ENCODE measurements at regions not wholly inside any gene's neighbourhood (a gene's known extent, or its start where the extent isn't known, plus 50 kb on each side); places are given as distances from the start of the nearest gene placed in this dataset.

DNA sequence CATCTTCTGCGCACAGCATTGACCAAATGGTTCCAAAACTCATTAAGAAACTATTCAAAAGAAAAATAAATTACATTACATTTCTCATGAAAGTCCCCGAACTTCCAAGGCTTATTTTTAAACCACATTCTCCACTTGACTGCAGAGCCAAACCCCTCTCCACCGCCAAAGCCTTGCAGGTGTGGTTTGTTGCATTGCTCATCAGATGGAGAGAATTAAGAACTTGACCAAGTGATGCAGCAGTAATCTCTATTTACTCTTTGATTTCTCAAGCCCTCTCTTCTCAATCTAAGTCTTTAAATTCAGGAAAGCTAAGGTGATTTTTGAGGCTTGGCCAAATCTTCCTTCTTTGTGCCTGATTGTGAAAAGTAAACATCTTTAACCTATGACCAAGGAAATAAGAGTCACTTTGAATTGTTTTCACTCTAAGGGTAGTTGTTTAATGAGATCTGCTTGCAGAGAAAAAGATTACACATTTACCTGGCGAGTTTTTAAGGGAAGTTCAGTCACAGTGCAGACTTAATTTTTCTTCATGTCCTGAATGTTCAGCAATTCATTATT, 290.5 kb upstream of the ITGA1 start:
- Mint-ChIP-seq H3K36me3 (no peaks in the 10 kb centered on the region), H3K27ac (no peak overlapping the region), H3K4me1 (peaks cover 3% of the 10 kb centered on the region), H3K9me3 (no peaks in the 10 kb centered on the region), H3K4me3 (no peak overlapping the region), H3K27me3 (no peaks in the 10 kb centered on the region)
- no peak for DNase-seq
- CTCF ChIA-PET = no interaction called here

DNA sequence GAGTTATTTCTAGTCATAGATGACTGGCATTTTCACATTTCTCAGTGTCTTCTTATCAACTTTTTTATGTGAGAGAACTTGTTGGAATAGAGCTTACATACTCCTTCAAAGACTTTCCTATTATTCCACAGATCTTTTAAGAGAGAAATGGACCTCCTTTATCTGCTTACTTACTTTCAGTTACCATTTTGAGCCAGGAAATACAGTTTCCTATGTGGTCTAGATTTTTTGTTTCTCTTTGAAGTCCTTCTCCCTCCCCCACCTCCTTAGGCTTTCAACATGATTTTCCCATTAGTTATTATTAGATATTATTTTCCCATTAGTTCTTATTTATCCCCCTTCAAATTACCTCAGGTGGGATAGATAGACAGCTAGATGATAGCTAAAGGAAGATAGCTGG, 289.1 kb upstream of the ITGA1 start:
- Mint-ChIP-seq H3K4me3 (no peak overlapping the region), H3K4me1 (peaks cover 3% of the 10 kb centered on the region), H3K27me3 (peaks cover 4% of the 10 kb centered on the region), H3K27ac (no peak overlapping the region), H3K36me3 (no peaks in the 10 kb centered on the region), H3K9me3 (no peaks in the 10 kb centered on the region)
- DNase-seq = no peak
- CTCF ChIA-PET = no interaction called here

DNA sequence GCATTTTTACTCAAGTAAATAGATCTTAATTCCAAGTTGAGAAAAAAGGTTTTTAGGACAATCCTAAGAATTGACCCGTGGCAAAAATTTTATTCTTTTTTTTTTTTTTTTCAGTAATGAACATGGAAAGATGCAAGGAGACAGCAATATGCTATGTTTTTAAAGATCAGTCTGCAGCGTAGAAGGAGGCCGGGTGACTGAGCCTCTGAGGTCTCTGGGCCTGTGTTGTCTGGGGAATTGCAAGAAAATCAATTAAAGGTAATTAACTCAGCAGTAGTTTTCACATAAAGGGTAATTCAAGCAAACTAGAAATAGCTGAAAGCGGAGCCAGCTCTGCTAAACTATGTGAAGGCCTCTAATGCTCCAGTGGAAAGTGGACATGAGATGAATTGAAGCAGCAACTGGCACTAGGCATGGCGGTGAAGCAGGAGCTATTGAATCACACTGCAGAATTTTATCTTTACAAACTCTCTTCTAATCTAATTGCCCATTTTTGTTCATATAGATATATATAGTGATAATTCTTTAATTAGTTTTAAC, 285.2 kb upstream of the ITGA1 start:
- Mint-ChIP-seq H3K27ac (no peak overlapping the region), H3K4me1 (peaks cover 13% of the 10 kb centered on the region), H3K27me3 (peaks cover 5% of the 10 kb centered on the region), H3K36me3 (no peaks in the 10 kb centered on the region), H3K9me3 (no peaks in the 10 kb centered on the region), H3K4me3 (no peak overlapping the region)
- no peak for DNase-seq
- CTCF ChIA-PET = no interaction called here

DNA sequence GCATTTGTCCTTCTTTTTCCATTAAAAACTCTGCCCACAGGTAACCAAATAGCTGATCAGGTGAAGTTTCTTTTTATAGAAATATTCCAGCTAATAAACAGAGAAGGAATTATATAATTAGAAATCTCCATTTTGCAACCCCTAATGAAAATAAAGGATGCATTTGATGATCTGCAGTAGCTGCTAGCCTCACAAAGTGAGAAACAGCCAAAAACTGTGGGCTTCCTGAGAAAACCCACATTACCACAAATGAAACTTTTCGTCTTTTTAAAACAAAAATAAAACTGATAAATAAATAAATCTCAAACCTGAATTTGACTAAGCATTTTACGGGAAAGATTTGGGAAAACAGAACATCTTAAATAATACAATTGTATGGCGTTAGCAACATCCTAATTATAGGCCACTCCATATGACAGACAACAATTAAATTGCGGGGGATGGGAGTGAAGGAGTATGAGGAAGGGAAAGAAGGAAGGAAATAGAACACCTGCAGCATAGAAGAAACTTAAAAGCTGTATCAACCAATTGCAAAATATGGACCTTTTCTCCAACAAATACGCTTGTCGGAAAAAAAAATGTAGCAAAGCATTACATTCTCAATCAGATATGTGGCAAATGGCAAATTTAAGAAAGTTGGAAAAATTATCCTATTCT, 283.0 kb upstream of the ITGA1 start:
- peaks cover 10% of the 10 kb centered on the region for H3K4me1 Mint-ChIP-seq
- peak overlapping the region; percentile 39 for H3K4me3 Mint-ChIP-seq
- H3K27ac Mint-ChIP-seq = no peak overlapping the region
- H3K27me3 Mint-ChIP-seq = peaks cover 12% of the 10 kb centered on the region
- no peaks in the 10 kb centered on the region for H3K9me3 Mint-ChIP-seq
- DNase-seq = no peak
- H3K36me3 Mint-ChIP-seq = no peaks in the 10 kb centered on the region
- CTCF ChIA-PET = no interaction called here

DNA sequence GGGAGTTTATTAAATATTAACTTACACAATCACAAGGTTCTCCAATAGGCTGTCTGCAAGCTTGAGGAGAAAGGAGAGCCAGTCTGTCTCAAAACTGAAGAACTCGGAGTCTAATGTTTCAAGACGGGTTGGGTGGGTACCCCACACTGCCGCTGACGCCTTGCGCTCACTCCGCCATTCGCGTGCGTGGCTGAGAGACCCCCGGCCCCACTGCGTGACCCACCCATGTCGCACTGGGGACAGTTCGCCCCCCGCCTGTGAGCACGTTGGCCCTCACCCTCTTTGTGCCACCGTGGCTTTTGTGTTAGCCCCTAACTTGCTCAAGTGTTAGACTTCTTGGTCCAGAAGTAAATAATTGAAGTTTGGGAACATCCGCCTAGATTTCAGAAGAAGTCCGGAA, 270.0 kb upstream of the ITGA1 start:
- H3K4me1 Mint-ChIP-seq = no peaks in the 10 kb centered on the region
- no peaks in the 10 kb centered on the region for H3K9me3 Mint-ChIP-seq
- H3K4me3 Mint-ChIP-seq = no peak overlapping the region
- no peak for DNase-seq
- no peak overlapping the region for H3K27ac Mint-ChIP-seq
- H3K27me3 Mint-ChIP-seq = peaks cover 3% of the 10 kb centered on the region
- CTCF ChIA-PET = no interaction called here
- no peaks in the 10 kb centered on the region for H3K36me3 Mint-ChIP-seq

DNA sequence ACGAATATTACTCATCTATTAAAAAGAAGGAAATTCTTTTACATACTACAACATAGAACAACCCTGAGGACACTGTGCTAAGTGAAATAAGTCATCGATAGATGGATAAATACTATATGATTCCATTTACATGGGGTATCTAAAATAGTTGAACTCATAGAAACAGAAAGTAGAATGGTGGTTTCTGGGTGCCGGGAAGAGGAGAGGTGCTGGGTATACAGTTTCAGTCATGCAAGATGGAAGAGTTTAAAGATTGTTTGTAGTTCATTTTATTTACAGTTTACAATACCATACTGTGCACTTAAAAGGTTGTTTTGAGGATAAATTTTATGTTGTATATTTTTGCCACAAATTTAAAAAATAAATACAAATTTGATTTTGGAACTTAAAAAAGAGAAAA, 267.5 kb upstream of the ITGA1 start:
- Mint-ChIP-seq H3K9me3 (no peaks in the 10 kb centered on the region), H3K27me3 (peaks cover 3% of the 10 kb centered on the region), H3K4me1 (no peaks in the 10 kb centered on the region), H3K27ac (no peak overlapping the region), H3K4me3 (no peak overlapping the region), H3K36me3 (no peaks in the 10 kb centered on the region)
- no peak for DNase-seq
- CTCF ChIA-PET = no interaction called here

DNA sequence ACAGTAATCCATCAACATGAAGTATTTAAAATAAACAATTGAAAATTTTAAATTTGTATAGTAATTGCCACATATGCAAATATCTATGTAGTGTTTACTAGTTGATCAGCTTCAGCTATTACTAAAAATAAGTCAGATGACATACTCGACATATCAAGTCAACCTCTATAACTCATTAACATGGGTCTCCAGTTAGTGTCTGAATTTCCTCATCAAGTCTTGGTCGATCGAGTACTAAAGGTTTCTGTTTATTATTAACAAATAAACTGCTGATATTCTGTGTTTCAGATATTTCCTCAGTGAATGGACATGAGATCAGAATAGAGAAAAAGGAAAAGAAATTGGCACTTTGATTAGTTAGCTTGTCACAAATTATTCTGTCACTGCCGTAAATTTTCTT, 266.5 kb upstream of the ITGA1 start:
- Mint-ChIP-seq H3K4me1 (no peaks in the 10 kb centered on the region), H3K9me3 (no peaks in the 10 kb centered on the region), H3K27me3 (peaks cover 3% of the 10 kb centered on the region), H3K27ac (no peak overlapping the region), H3K4me3 (no peak overlapping the region), H3K36me3 (no peaks in the 10 kb centered on the region)
- no peak for DNase-seq
- CTCF ChIA-PET = no interaction called here

DNA sequence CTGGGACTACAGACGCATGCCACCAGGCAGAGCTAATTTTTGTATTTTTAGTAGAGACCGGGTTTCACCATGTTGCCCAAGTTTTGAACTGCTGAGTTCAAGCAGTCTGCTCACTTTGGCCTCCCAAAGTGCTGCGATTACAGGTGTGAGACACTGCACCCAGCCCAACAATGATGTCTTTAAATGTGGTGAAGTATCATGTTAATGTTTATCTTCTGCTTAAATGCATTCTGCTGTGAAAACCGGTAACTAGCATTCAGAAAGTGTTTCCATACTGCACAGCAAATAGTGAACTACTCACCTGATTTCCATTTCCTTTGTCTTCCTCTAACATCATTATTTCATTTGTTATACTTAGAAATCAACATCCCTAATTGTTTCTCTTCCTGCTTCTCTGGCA, 264.0 kb upstream of the ITGA1 start:
- H3K36me3 Mint-ChIP-seq = no peaks in the 10 kb centered on the region
- no peaks in the 10 kb centered on the region for H3K27me3 Mint-ChIP-seq
- no peaks in the 10 kb centered on the region for H3K4me1 Mint-ChIP-seq
- DNase-seq = no peak
- CTCF ChIA-PET = no interaction called here
- no peak overlapping the region for H3K27ac Mint-ChIP-seq
- H3K9me3 Mint-ChIP-seq = no peaks in the 10 kb centered on the region
- no peak overlapping the region for H3K4me3 Mint-ChIP-seq

DNA sequence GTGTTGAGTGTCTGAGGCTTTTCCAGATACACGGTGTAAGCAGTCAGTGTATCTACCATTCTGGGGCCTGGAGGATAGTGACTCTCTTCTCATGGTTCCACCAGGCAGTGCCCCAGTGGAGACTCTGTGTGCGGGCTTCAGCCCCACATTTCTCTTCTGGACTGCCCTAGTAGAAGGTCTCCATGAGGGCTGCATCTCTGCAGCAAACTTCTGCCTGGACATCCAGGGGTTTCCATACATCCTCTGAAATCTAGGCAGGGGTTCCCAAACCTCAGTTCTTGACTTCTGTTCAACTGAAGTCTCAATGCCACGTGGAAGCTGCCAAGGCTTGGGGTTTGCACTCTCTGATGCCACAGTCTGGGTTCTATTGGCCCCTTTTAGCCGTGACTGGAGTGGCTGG, 256.6 kb upstream of the ITGA1 start:
- Mint-ChIP-seq H3K36me3 (no peaks in the 10 kb centered on the region), H3K4me3 (no peak overlapping the region), H3K4me1 (no peaks in the 10 kb centered on the region), H3K27ac (no peak overlapping the region), H3K9me3 (peaks cover 8% of the 10 kb centered on the region), H3K27me3 (no peaks in the 10 kb centered on the region)
- CTCF ChIA-PET = no interaction called here
- no peak for DNase-seq

DNA sequence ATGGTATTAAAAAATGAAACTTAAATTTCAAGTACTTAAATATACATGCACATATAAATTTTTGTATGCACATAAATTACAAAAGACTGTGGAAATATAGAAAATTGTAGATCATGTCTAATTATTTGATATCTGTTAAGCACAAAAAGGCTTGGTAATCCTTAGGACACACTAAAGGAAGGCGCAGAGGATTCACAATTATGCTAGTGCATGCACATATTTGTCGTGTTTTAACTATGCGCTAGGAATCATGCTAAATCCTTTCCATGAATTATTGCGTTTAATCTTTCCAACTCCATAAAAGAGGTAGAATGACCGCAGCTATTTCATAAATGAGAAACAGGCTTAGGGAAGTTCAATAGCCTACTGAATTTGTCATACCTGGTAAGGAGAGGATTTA, 244.1 kb upstream of the ITGA1 start:
- no peak overlapping the region for H3K4me3 Mint-ChIP-seq
- no peaks in the 10 kb centered on the region for H3K9me3 Mint-ChIP-seq
- no peaks in the 10 kb centered on the region for H3K4me1 Mint-ChIP-seq
- H3K27ac Mint-ChIP-seq = no peak overlapping the region
- CTCF ChIA-PET = no interaction called here
- H3K27me3 Mint-ChIP-seq = peaks cover 2% of the 10 kb centered on the region
- DNase-seq = no peak
- no peaks in the 10 kb centered on the region for H3K36me3 Mint-ChIP-seq

DNA sequence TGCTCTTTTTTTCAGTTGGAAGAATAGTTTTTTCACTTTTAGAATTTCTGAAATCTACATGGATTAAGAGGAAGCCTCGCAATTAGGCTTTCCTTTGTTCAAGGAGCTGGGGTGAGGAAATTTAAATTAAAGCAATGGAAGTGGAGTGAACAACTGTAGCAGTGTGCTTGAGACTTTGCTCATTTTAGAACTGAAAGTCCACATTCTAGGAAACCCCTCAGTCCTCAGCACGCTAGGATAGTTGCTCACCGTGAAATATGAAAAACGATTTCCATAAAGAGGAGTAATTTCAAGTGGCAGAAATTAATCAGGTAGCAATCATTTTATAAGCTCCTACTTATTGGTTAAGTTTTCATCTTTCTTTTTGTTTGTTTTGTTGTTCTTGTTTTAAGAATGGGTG, 243.0 kb upstream of the ITGA1 start:
- CTCF ChIA-PET = no interaction called here
- Mint-ChIP-seq H3K27me3 (peaks cover 4% of the 10 kb centered on the region), H3K36me3 (no peaks in the 10 kb centered on the region), H3K9me3 (no peaks in the 10 kb centered on the region), H3K27ac (no peak overlapping the region), H3K4me1 (no peaks in the 10 kb centered on the region), H3K4me3 (no peak overlapping the region)
- DNase-seq = no peak

DNA sequence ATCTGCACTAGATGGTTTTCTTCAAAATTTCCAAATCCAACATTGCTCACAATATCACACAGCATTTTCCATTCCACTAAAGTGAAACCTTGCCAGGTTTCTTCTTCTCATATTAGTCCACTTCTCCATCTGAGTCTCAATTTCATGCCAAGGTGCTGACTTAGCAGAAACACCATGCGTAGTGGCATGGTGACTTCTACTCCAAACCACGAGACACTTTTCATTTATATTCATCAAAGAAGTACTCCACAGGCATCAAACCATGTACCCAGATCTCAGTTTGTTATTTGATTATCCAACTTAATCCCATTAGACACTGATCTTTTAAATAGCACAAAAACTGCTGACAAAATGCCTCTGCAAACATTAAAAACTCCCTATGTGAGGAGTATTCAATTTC, 233.4 kb upstream of the ITGA1 start:
- Mint-ChIP-seq H3K4me1 (no peaks in the 10 kb centered on the region), H3K4me3 (no peak overlapping the region), H3K27me3 (no peaks in the 10 kb centered on the region), H3K27ac (no peak overlapping the region), H3K9me3 (no peaks in the 10 kb centered on the region), H3K36me3 (no peaks in the 10 kb centered on the region)
- CTCF ChIA-PET = no interaction called here
- no peak for DNase-seq

DNA sequence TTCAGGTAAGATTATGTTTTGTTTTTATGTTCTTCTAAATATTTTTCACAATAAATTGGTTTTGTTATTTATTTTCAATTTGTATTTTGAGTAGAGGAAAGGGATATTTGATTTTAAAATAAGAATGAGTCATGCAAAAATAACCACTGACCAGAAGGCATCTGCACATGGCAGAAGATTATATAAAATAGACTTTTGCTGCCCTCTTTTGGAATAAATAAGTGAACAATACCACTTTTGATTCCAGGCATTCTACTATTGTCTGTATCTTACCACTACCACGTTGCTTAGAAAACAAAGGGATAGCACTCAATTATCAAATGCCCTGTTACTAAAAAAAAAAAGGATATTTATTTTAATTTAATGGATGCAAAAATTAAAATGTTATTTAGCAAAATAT, 227.3 kb upstream of the ITGA1 start:
- Mint-ChIP-seq H3K36me3 (no peaks in the 10 kb centered on the region), H3K27ac (no peak overlapping the region), H3K27me3 (no peaks in the 10 kb centered on the region), H3K4me1 (no peaks in the 10 kb centered on the region), H3K9me3 (no peaks in the 10 kb centered on the region), H3K4me3 (no peak overlapping the region)
- CTCF ChIA-PET = interaction anchor here (1.2 to 1.5 kb wide), 2 partner anchors 13 to 1597 kb away, joined by 3 to 4 read pairs; no protein-coding TSS in a partner anchor
- DNase-seq = no peak

DNA sequence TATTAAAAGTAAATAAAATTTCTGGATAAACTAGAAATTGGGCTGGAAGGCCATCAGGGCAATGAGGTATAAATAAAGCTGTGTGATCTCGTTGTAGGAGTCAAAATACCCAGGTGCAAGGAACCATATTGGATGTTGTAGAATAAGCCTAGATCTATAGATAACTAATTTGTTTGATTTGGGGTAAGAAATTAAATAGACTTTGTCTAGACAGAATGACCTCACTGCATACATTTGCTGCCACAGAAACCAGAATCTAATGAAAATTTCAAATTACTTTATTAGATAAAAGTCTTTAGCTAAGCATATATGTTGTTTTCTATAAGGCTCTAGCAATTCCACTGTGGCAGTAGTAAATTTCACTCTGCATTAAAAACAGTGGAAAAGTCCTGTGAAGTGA, 225.2 kb upstream of the ITGA1 start:
- H3K36me3 Mint-ChIP-seq = no peaks in the 10 kb centered on the region
- no peaks in the 10 kb centered on the region for H3K9me3 Mint-ChIP-seq
- no peak overlapping the region for H3K27ac Mint-ChIP-seq
- DNase-seq = no peak
- H3K4me3 Mint-ChIP-seq = no peak overlapping the region
- H3K27me3 Mint-ChIP-seq = no peaks in the 10 kb centered on the region
- no peaks in the 10 kb centered on the region for H3K4me1 Mint-ChIP-seq
- CTCF ChIA-PET = no interaction called here

DNA sequence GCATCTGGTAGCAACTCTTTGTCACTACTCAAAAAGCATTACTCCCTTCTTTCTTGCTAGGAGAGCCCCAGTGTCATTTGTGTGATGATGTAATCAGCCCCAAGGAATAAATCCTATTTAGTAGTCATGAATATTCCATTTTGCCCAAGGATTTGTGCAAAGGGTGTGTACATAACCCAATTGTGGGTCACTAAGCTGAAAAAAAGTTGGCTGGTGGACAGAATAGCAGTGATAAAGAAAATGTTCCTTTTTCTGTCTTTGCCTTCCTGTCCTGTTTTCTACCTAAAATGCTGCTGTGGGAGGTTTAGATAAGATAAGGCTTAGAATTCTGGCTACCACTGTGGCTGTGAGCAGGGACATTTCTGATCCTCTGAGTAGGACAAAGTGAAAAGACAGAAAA, 223.1 kb upstream of the ITGA1 start:
- Mint-ChIP-seq H3K4me1 (no peaks in the 10 kb centered on the region), H3K4me3 (no peak overlapping the region), H3K36me3 (no peaks in the 10 kb centered on the region), H3K27ac (no peak overlapping the region), H3K9me3 (no peaks in the 10 kb centered on the region), H3K27me3 (no peaks in the 10 kb centered on the region)
- CTCF ChIA-PET = interaction anchor here (1.0 kb wide), 1 partner anchor 11 kb away, joined by 3 read pairs; no protein-coding TSS in a partner anchor
- DNase-seq = no peak

Data from activated naive CD4-positive, alpha-beta T cell treated with anti-CD3 and anti-CD28 coated beads, Interleukin-2, amount 10 ng/mL, durations not matched to agents 7 days and 5 days (primary cell).